GM12878 (cell line): ENCODE measurements at regions not wholly inside any gene's neighbourhood (a gene's known extent, or its start where the extent isn't known, plus 50 kb on each side); places are given as distances from the start of the nearest gene placed in this dataset.
A peak's percentile ranks its signal among the peaks of the same experiment; 100 is the strongest.

Experiments used
- ATAC-seq: fragments of 200-7000 bp; cut with Tn5 transposase; 3 replicates; pipeline ENCODE4 v1.9.1; 2020; ENCODE audit warnings: mild to moderate bottlenecking, moderate library complexity
- BruUV-seq: library from RNA; stranded (reverse); fragments of 400-500 nt; replicated peaks from 2 replicates; lab custom pipeline; 2021; lab: Mats Ljungman, UMichigan
- CTCF ChIA-PET: fragments of 300-600 bp; sonication (Branson Sonifier 250); formaldehyde crosslinking; extraction: SDS; loops from one replicate; lab custom pipeline; 2021; ENCODE audit warnings: inconsistent platforms; lab: Yijun Ruan, JAX
- POLR2A ChIA-PET: fragments of 350-600 bp; formaldehyde crosslinking; extraction: SDS; loops from one replicate; lab custom pipeline; 2021; ENCODE audit warnings: inconsistent platforms; lab: Charles Lee
- RAD21 ChIA-PET: fragments of 300-600 bp; sonication (Branson Sonifier 250); formaldehyde crosslinking; loops from one replicate; lab custom pipeline; 2023; ENCODE audit warnings: antibody characterized with exemption; ENCODE audit not compliant: unreplicated experiment; lab: Charles Lee
- SMC1A ChIA-PET: fragments of 300-600 bp; sonication (Branson Sonifier 250); formaldehyde crosslinking; loops from one replicate; lab custom pipeline; 2023; ENCODE audit not compliant: unreplicated experiment, uncharacterized antibody; lab: Charles Lee
- DNase-seq: peaks from one replicate; pipeline ENCODE4 v3.0.0-alpha.2; 2011; ENCODE audit warnings: low read depth, low spot score
- FAIRE-seq: peaks from 3 replicates; lab custom pipeline; 2011; peaks lifted over from hg19 to GRCh38; lab: Jason Lieb, UNC
- H2AFZ ChIP-seq: 2 replicates; pipeline ENCODE4 v1.6.0; 2011; ENCODE audit warnings: low read depth, low read length, control low read depth; ENCODE audit not compliant: control insufficient read depth
- H3K27ac ChIP-seq: 2 replicates; pipeline ENCODE4 v1.5.1; 2011; ENCODE audit warnings: control low read depth; ENCODE audit not compliant: control insufficient read depth, insufficient read depth
- H3K27me3 ChIP-seq, 2 experiments: replicated peaks in 1 of 2; 2 replicates each; pipeline versions ENCODE4 v1.6.0 to v1.6.1; 2011; ENCODE audit warnings: low read length in 1 of 2; ENCODE audit not compliant: control insufficient read depth in 2 of 2, insufficient read depth in 2 of 2
- H3K36me3 ChIP-seq, 2 experiments: 2 replicates each; pipeline ENCODE4 v1.5.1; 2011; ENCODE audit warnings: low read length in 1 of 2; ENCODE audit not compliant: control insufficient read depth in 2 of 2, insufficient read depth in 2 of 2
- H3K4me1 ChIP-seq: 2 replicates; pipeline ENCODE4 v1.6.1; 2011; ENCODE audit warnings: mild to moderate bottlenecking, low read length, moderate library complexity, mixed read lengths; ENCODE audit not compliant: control insufficient read depth, insufficient read depth
- H3K4me2 ChIP-seq: 2 replicates; pipeline ENCODE4 v1.6.0; 2011; ENCODE audit warnings: control low read depth; ENCODE audit not compliant: control insufficient read depth, insufficient read depth
- H3K4me3 ChIP-seq: fragments of 200-600 bp; sonication (generic); 2 replicates; pipeline ENCODE4 v1.5.1; 2016
- H3K79me2 ChIP-seq: 2 replicates; pipeline ENCODE4 v1.6.0; 2011; ENCODE audit warnings: low read length; ENCODE audit not compliant: control insufficient read depth, insufficient read depth
- H3K9ac ChIP-seq: 2 replicates; pipeline ENCODE4 v1.8.0; 2011; ENCODE audit warnings: low read length, control low read depth, mixed read lengths; ENCODE audit not compliant: control insufficient read depth, insufficient read depth
- H3K9me3 ChIP-seq: replicated peaks from 3 replicates; pipeline ENCODE4 v1.5.1; 2011; ENCODE audit warnings: mild to moderate bottlenecking, low read length; ENCODE audit not compliant: control insufficient read depth, insufficient read depth
- H4K20me1 ChIP-seq: 2 replicates; pipeline ENCODE4 v1.6.0; 2011; ENCODE audit not compliant: control insufficient read depth, insufficient read depth
- FOS ChIP-seq: IDR thresholded peaks from 3 replicates; pipeline ENCODE4 v1.6.1; 2011; ENCODE audit warnings: borderline replicate concordance; ENCODE audit not compliant: insufficient read length; ENCODE audit errors: extremely low read depth
- NR2F1 ChIP-seq: fragments of 450-650 bp; conservative IDR thresholded peaks from 2 replicates; pipeline ENCODE4 v1.6.1; 2017; ENCODE audit warnings: mild to moderate bottlenecking
- RUNX3 ChIP-seq: IDR thresholded peaks from 2 replicates; pipeline ENCODE4 v1.6.1; 2012; ENCODE audit warnings: low read length, inconsistent platforms
- ZNF24 ChIP-seq: fragments of 450-650 bp; IDR thresholded peaks from 2 replicates; pipeline ENCODE4 v1.6.1; 2017; ENCODE audit warnings: antibody characterized with exemption, mild to moderate bottlenecking
- WGBS: methylation state at CpG from one replicate; pipeline ENCODE4 v1.1.6; 2016; ENCODE audit warnings: low lambda C conversion rate; ENCODE audit not compliant: insufficient replicate concordance, insufficient coverage; ENCODE audit errors: missing lambda C conversion rate; 5-methylcytosine and 5-hydroxymethylcytosine counted together
- in situ Hi-C: fragments of 300-500 bp; cut with MboI; formaldehyde crosslinking; loops from 9 replicates; pipeline ENCODE4 v1.14.3; 2018; ENCODE audit warnings: mixed read lengths
- intact Hi-C: fragments of 100-400 bp; cut with micrococcal nuclease; formaldehyde crosslinking; loops from one replicate; pipeline ENCODE4 v1.14.2; 2022; ENCODE audit not compliant: unreplicated experiment
- TF ChIP-seq, protein P1 (sequence below): IDR thresholded peaks from 2 replicates; pipeline ENCODE4 v1.6.1; 2012; ENCODE audit warnings: low read length, inconsistent platforms
- TF ChIP-seq, protein P2 (sequence below): fragments of 450-650 bp; conservative IDR thresholded peaks from 2 replicates; pipeline ENCODE4 v1.6.1; 2017; ENCODE audit warnings: mild to moderate bottlenecking, moderate library complexity

DNA sequence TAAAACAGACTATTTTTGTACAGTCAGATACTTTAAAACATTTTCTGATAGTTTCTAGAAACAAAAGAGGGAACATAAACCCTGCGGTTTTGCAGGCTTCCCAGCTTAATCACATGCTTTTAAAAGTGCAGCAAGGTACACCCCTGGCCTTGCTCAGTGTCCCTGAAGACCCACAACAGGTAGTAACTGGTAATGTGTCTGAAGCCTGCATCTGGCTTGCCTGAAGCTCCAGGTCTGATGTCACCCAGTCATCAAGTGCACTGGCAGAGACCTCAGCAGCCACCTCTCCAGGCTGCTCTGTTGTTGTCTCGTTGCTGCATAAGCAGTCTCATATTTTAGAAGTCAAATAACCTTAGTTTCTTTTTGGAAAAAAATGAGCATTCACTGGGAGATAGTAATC, 376.1 kb upstream of the MTPN start:
- no peaks in the 10 kb centered on the region for H3K79me2 ChIP-seq
- DNase-seq (no peak), FAIRE-seq (no peak), ATAC-seq (peak; percentile 83)
- ChIA-PET POLR2A (no interaction called here), CTCF (interaction anchor here (0.6 kb wide), 1 partner anchor 58 kb away, joined by 3 read pairs; no protein-coding TSS in a partner anchor), SMC1A (no interaction called here), RAD21 (interaction anchor here (0.7 kb wide), 1 partner anchor 15 kb away, joined by 4 read pairs; no protein-coding TSS in a partner anchor)
- 0 out of 2 replicates have a peak, but pooled peaks have one; percentile 9 for TF ChIP-seq RUNX3
- no peak for TF ChIP-seq FOS
- no peak overlapping the region for H3K4me2 ChIP-seq
- H2AFZ ChIP-seq, result no peak overlapping the region
- no peaks in the 10 kb centered on the region for H3K36me3 ChIP-seq
- in situ Hi-C loops, result no loop called here
- intact Hi-C loops, result no loop called here
- H4K20me1 ChIP-seq, result no peaks in the 10 kb centered on the region
- no peaks in the 10 kb centered on the region; the same call in 1 of the 3 replicates for H3K9me3 ChIP-seq
- H3K27ac ChIP-seq, result no peak overlapping the region
- no peak overlapping the region for H3K4me3 ChIP-seq
- H3K4me1 ChIP-seq, result no peaks in the 10 kb centered on the region
- no peaks in the 10 kb centered on the region for H3K27me3 ChIP-seq
- no TSS peak for BruUV-seq
- WGBS, result 11% methylated on average over 2 of the region's 2 CpGs
- H3K9ac ChIP-seq, result no peak overlapping the region

DNA sequence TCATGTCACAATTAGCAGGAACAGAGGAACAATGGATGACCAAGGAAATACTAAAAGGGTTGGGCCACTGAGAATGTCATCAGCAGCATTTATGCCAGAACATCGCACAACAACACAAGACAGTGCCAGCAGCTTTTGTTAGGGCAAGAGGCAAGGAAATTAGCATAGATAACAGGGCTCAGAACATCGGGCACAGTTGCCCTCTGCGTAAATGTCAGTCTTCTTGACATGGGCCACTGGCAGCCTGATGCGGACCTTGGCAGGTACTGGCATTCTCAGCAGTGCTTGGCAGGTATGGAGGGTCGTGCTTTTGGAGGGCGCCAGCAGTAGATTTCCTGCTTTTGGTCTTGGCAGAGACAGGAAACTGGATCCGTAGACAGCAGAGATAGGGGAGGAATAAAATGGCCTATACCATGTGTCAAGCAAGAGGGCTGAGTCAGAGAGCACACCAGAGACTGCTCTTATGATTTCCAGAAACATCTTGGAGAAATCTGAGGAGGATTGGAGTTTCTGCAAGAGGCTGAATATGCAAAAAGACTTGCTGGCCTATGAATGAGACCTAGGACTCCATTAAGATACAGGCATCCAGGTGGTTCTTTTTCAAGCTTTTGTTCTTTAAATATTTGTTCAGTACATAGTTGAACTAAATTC, 371.5 kb upstream of the MTPN start:
- no peaks in the 10 kb centered on the region for H3K4me1 ChIP-seq
- RAD21 ChIA-PET, result no interaction called here
- in situ Hi-C loops (no loop called here), intact Hi-C loops (no loop called here)
- H3K9me3 ChIP-seq, result no peaks in the 10 kb centered on the region
- DNase-seq, result no peak
- H3K79me2 ChIP-seq, result no peaks in the 10 kb centered on the region
- CTCF ChIA-PET, result no interaction called here
- no peak overlapping the region for H3K4me2 ChIP-seq
- FAIRE-seq, result no peak
- H3K9ac ChIP-seq, result no peak overlapping the region
- H3K27me3 ChIP-seq, result no peaks in the 10 kb centered on the region
- no TSS peak for BruUV-seq
- no peak overlapping the region for H3K27ac ChIP-seq
- H3K4me3 ChIP-seq, result no peak overlapping the region
- POLR2A ChIA-PET, result no interaction called here
- 42% methylated on average over 7 of the region's 7 CpGs for WGBS
- SMC1A ChIA-PET, result interaction anchor here (1.9 kb wide), 1 partner anchor 13 kb away, joined by 5 read pairs; no protein-coding TSS in a partner anchor
- TF ChIP-seq, protein P1, sequence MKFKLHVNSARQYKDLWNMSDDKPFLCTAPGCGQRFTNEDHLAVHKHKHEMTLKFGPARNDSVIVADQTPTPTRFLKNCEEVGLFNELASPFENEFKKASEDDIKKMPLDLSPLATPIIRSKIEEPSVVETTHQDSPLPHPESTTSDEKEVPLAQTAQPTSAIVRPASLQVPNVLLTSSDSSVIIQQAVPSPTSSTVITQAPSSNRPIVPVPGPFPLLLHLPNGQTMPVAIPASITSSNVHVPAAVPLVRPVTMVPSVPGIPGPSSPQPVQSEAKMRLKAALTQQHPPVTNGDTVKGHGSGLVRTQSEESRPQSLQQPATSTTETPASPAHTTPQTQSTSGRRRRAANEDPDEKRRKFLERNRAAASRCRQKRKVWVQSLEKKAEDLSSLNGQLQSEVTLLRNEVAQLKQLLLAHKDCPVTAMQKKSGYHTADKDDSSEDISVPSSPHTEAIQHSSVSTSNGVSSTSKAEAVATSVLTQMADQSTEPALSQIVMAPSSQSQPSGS, result no peak
- TF ChIP-seq ZNF24, result no peak
- TF ChIP-seq, protein P2, sequence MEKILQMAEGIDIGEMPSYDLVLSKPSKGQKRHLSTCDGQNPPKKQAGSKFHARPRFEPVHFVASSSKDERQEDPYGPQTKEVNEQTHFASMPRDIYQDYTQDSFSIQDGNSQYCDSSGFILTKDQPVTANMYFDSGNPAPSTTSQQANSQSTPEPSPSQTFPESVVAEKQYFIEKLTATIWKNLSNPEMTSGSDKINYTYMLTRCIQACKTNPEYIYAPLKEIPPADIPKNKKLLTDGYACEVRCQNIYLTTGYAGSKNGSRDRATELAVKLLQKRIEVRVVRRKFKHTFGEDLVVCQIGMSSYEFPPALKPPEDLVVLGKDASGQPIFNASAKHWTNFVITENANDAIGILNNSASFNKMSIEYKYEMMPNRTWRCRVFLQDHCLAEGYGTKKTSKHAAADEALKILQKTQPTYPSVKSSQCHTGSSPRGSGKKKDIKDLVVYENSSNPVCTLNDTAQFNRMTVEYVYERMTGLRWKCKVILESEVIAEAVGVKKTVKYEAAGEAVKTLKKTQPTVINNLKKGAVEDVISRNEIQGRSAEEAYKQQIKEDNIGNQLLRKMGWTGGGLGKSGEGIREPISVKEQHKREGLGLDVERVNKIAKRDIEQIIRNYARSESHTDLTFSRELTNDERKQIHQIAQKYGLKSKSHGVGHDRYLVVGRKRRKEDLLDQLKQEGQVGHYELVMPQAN, result no peak
- no peak for TF ChIP-seq NR2F1
- no peak for ATAC-seq
- H2AFZ ChIP-seq, result no peak overlapping the region
- H3K36me3 ChIP-seq, result no peaks in the 10 kb centered on the region
- no peaks in the 10 kb centered on the region for H4K20me1 ChIP-seq
